ENCODE measurements at regions not wholly inside any gene's neighbourhood (a gene's known extent, or its start where the extent isn't known, plus 50 kb on each side); places are given as distances from the start of the nearest gene placed in this dataset.
"Not testable (repeated sequence)": the region's sequence is repeated elsewhere in the genome, so short reads cannot be mapped to it uniquely, and the experiment has no call there.

DNA sequence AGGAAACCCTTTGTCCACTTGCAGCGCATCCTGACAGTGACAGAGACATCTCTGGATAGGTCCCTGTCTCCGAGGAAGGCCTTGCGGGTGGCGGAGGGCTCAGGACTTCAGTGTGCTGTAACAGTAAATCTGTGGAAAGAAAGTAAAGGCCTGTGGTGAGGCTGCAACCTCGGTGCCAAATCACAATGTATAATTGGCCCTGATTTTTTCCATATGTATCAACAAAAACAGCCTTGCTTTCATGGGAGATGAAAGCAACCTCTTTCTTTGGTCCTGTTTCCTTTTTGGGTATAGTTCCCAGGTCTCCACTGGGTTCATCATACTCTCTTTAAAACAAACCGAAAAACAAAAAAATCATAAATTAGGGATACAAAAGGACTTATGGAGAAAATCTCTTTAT, 110.9 kb upstream of the BMPER start:
- no peak for DNase-seq
- intact Hi-C loops (cut with DNase I), result no loop called here
- H3K27ac ChIP-seq, result no peak overlapping the region
- no peaks in the 10 kb centered on the region for H3K9me3 ChIP-seq
- TF ChIP-seq POLR2A (IDR thresholded peaks at IDR 0.05) (no peak), EP300 (IDR thresholded peaks at IDR 0.05) (no peak)
- TF ChIP-seq, protein P1, sequence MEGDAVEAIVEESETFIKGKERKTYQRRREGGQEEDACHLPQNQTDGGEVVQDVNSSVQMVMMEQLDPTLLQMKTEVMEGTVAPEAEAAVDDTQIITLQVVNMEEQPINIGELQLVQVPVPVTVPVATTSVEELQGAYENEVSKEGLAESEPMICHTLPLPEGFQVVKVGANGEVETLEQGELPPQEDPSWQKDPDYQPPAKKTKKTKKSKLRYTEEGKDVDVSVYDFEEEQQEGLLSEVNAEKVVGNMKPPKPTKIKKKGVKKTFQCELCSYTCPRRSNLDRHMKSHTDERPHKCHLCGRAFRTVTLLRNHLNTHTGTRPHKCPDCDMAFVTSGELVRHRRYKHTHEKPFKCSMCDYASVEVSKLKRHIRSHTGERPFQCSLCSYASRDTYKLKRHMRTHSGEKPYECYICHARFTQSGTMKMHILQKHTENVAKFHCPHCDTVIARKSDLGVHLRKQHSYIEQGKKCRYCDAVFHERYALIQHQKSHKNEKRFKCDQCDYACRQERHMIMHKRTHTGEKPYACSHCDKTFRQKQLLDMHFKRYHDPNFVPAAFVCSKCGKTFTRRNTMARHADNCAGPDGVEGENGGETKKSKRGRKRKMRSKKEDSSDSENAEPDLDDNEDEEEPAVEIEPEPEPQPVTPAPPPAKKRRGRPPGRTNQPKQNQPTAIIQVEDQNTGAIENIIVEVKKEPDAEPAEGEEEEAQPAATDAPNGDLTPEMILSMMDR (IDR thresholded peaks at IDR 0.05), result no peak
- WGBS, 3 donors, result 94 to 97% (median 96%) methylated on average over 6 of the region's 6 CpGs
- H3K36me3 ChIP-seq, result no peaks in the 10 kb centered on the region
- no peak overlapping the region for H3K4me3 ChIP-seq
- no peaks in the 10 kb centered on the region for H3K4me1 ChIP-seq (ENCODE audit: insufficient read depth)
- H3K27me3 ChIP-seq, result no peaks in the 10 kb centered on the region

DNA sequence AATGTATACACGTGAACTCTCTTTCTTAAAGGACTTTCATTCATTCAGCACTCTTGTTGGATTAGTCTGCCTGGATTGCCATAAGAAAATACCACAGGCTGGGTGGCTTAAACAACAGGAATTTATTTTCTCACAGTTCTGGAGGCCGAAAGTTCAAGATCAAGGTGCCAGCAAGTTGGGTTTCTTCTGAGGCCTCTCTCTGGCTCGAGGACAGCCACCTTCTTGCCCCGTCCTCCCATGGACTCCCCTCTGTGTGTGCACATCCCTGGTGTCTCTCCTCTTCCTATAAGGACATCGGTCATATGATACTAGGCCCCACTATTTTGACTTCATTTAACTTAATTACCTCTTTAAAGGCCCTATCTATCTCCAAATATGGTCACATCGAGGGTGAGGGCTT, 110.4 kb upstream of the BMPER start:
- Histone ChIP-seq H3K9me3 (no peaks in the 10 kb centered on the region), H3K36me3 (no peaks in the 10 kb centered on the region), H3K27ac (no peak overlapping the region), H3K4me3 (no peak overlapping the region), H3K4me1 (ENCODE audit: insufficient read depth) (no peaks in the 10 kb centered on the region), H3K27me3 (no peaks in the 10 kb centered on the region)
- 93 to 96% (median 94%) methylated on average over 6 of the region's 6 CpGs for WGBS, 3 donors
- TF ChIP-seq, protein P1 (IDR thresholded peaks at IDR 0.05), result no peak
- TF ChIP-seq EP300 (IDR thresholded peaks at IDR 0.05), result no peak
- TF ChIP-seq POLR2A (IDR thresholded peaks at IDR 0.05), result no peak
- intact Hi-C loops (cut with DNase I), result no loop called here
- no peak for DNase-seq

- intact Hi-C loops (cut with DNase I), result no loop called here
- WGBS, 3 donors, result 93 to 95% (median 94%) methylated on average over 1 of the region's 1 CpG
Measured at GRCh38 chr7:33796538-33796937, 108.8 kb upstream of the BMPER start.

DNA sequence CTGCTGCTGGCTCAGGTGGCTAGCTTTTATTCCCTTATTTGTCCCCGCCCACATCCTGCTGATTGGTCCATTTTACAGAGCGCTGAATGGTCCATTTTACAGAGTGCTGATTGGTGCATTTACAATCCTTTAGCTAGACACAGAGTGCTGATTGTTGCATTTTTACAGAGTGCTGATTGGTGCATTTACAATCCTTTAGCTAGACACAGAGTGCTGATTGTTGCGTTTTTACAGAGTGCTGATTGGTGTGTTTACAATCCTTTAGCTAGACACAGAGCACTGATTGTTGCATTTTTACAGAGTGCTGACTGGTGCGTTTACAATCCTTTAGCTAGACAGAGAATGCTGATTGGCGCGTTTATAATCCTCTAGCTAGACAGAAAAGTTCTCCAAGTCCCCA, 107.8 kb upstream of the BMPER start:
- H3K9me3 ChIP-seq; H3K27me3 ChIP-seq; H3K27ac ChIP-seq; H3K36me3 ChIP-seq; H3K4me1 ChIP-seq (ENCODE audit: insufficient read depth); intact Hi-C loops (cut with DNase I); DNase-seq; H3K4me3 ChIP-seq: not testable (repeated sequence)
- 93 to 97% (median 95%) methylated on average over 6 of the region's 6 CpGs for WGBS, 3 donors

More at GRCh38 chr7:33796538-33796937, 108.8 kb upstream of the BMPER start:
- TF ChIP-seq EP300 (IDR thresholded peaks at IDR 0.05) (no peak), POLR2A (IDR thresholded peaks at IDR 0.05) (no peak)
- TF ChIP-seq, protein P1 (IDR thresholded peaks at IDR 0.05), result no peak
- Histone ChIP-seq H3K9me3 (no peaks in the 10 kb centered on the region), H3K36me3 (no peaks in the 10 kb centered on the region), H3K27me3 (no peaks in the 10 kb centered on the region), H3K27ac (no peak overlapping the region), H3K4me3 (no peak overlapping the region), H3K4me1 (ENCODE audit: insufficient read depth) (no peaks in the 10 kb centered on the region)
- no peak for DNase-seq

DNA sequence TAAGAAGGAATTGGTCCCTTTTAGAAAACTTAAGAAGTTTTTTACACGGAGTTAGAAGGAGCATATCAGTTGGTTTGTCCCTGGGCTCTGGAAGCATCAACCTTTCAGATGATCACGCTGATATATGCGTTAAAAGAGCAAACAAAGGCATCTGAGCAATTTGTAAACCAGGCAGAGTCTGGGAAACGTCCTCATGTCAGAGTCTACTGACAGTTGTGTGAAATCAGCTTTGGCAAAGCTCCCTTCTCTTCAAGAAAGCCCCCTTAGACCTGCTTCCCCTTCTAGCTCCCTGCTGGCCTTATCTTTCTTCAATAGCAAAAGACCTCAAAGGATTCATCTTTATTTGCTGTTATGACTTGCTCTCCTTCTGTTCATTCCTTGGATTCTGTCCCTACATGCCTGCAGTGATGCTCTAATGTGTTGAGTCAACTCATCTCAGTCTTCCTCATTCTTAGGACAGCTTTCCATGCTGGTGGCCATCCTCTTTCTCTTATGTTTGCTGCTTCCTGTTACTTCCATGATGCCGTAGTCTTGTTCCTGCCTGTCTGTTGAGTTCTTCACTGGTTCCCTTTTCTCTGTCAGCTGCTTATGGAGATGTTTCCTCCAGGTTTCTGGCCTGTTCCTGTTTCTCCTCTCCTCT, 106.5 kb upstream of the BMPER start:
- Histone ChIP-seq H3K9me3 (no peaks in the 10 kb centered on the region), H3K27ac (no peak overlapping the region), H3K4me1 (ENCODE audit: insufficient read depth) (no peaks in the 10 kb centered on the region), H3K36me3 (no peaks in the 10 kb centered on the region), H3K27me3 (no peaks in the 10 kb centered on the region), H3K4me3 (no peak overlapping the region)
- DNase-seq, result no peak
- intact Hi-C loops (cut with DNase I), result no loop called here
- no peak for TF ChIP-seq POLR2A (IDR thresholded peaks at IDR 0.05)
- TF ChIP-seq, protein P1 (IDR thresholded peaks at IDR 0.05), result no peak
- TF ChIP-seq EP300 (IDR thresholded peaks at IDR 0.05), result no peak
- WGBS, 3 donors, result 61 to 70% (median 64%) methylated on average over 5 of the region's 5 CpGs
